ENCODE measurements at regions not wholly inside any gene's neighbourhood (a gene's known extent, or its start where the extent isn't known, plus 50 kb on each side); places are given as distances from the start of the nearest gene placed in this dataset.

GRCh38 chr11:128190312-128190711 lies 397.0 kb downstream of the ETS1 start:
- DNase-seq (ENCODE audit: low spot score), result no peak

- DNase-seq (ENCODE audit: low spot score), result no peak
Observed at GRCh38 chr11:128189823-128190222, 397.5 kb downstream of the ETS1 start.

- DNase-seq (ENCODE audit: low spot score), result no peak
Observed at GRCh38 chr11:128188346-128189004, 398.9 kb downstream of the ETS1 start.

GRCh38 chr11:128187835-128188234 lies 399.5 kb downstream of the ETS1 start:
- DNase-seq (ENCODE audit: low spot score), result no peak

- no peak for DNase-seq (ENCODE audit: low spot score)
Observed at GRCh38 chr11:128187377-128187776, 400.0 kb downstream of the ETS1 start.

- no peak for DNase-seq (ENCODE audit: low spot score)
Observed at GRCh38 chr11:128184981-128185380, 402.4 kb downstream of the ETS1 start.

- DNase-seq (ENCODE audit: low spot score), result no peak
Observed at GRCh38 chr11:128182844-128183243, 404.5 kb downstream of the ETS1 start.

- DNase-seq (ENCODE audit: low spot score), result no peak
Observed at GRCh38 chr11:128181984-128182383, 405.4 kb downstream of the ETS1 start.

GRCh38 chr11:128181088-128181480 lies 406.3 kb downstream of the ETS1 start:
- DNase-seq (ENCODE audit: low spot score), result no peak

- DNase-seq (ENCODE audit: low spot score), result no peak
Observed at GRCh38 chr11:128180441-128181087, 406.8 kb downstream of the ETS1 start.

GRCh38 chr11:128179512-128179911 lies 407.8 kb downstream of the ETS1 start:
- DNase-seq (ENCODE audit: low spot score), result no peak

- no peak for DNase-seq (ENCODE audit: low spot score)
Observed at GRCh38 chr11:128179039-128179438, 408.3 kb downstream of the ETS1 start.

GRCh38 chr11:128174465-128175291 lies 412.7 kb downstream of the ETS1 start:
- no peak for DNase-seq (ENCODE audit: low spot score)

- peak; percentile 86 for DNase-seq (ENCODE audit: low spot score)
Observed at GRCh38 chr11:128172046-128172878, 415.1 kb downstream of the ETS1 start.

- DNase-seq (ENCODE audit: low spot score), result peak; percentile 20
Observed at GRCh38 chr11:128171506-128171905, 415.9 kb downstream of the ETS1 start.

GRCh38 chr11:128165572-128165971 lies 421.8 kb downstream of the ETS1 start:
- DNase-seq (ENCODE audit: low spot score), result no peak

GRCh38 chr11:128164080-128164741 lies 423.1 kb downstream of the ETS1 start:
- no peak for DNase-seq (ENCODE audit: low spot score)

GRCh38 chr11:128161994-128162393 lies 425.4 kb downstream of the ETS1 start:
- no peak for DNase-seq (ENCODE audit: low spot score)

GRCh38 chr11:128161436-128161835 lies 425.9 kb downstream of the ETS1 start:
- no peak for DNase-seq (ENCODE audit: low spot score)

GRCh38 chr11:128158860-128159259 lies 428.5 kb downstream of the ETS1 start:
- no peak for DNase-seq (ENCODE audit: low spot score)

Measured in activated CD4-positive, alpha-beta T cell treated with anti-CD3 and anti-CD28 coated beads, Interleukin-2, Interleukin-4, amounts not matched to agents 100 ng/mL and 50 ng/mL, durations not matched to agents 16 hours and 8 hours (primary cell).